ENCODE measurements at regions not wholly inside any gene's neighbourhood (a gene's known extent, or its start where the extent isn't known, plus 50 kb on each side); places are given as distances from the start of the nearest gene placed in this dataset.
"Not testable (repeated sequence)": the region's sequence is repeated elsewhere in the genome, so short reads cannot be mapped to it uniquely, and the experiment has no call there.

- not testable (repeated sequence) for TF ChIP-seq CTCF, POLR2A (IDR thresholded peaks at IDR 0.05)
Measured at GRCh38 chr4:132457987-132458386, 691.1 kb upstream of the PCDH10 start.

Data from sigmoid colon (tissue), 3 donors.